Keratinocyte (primary cell): ENCODE measurements at regions not wholly inside any gene's neighbourhood (a gene's known extent, or its start where the extent isn't known, plus 50 kb on each side); places are given as distances from the start of the nearest gene placed in this dataset.

Experiments
- CTCF ChIP-seq, 3 experiments: IDR thresholded peaks in 1 of 3; conservative IDR thresholded peaks in 1 of 3; optimal IDR thresholded peaks in 1 of 3; 2 replicates in 2 of 3; 3 replicates in 1 of 3; pipeline versions ENCODE3 to v1.5.1; 2011; ENCODE audit warnings: low read length in 3 of 3, mild to moderate bottlenecking in 3 of 3, moderate library complexity in 2 of 3, control low read depth in 1 of 3, inconsistent platforms in 1 of 3; ENCODE audit not compliant: insufficient read depth in 2 of 3; ENCODE audit errors: extremely low read depth in 1 of 3
- EZH2 ChIP-seq: IDR thresholded peaks from one replicate; pipeline ENCODE4 v1.6.1; 2012; ENCODE audit warnings: inconsistent platforms, mild to moderate bottlenecking, low read length, moderate library complexity

- TF ChIP-seq CTCF (optimal IDR thresholded peaks at IDR 0.05 in 1 of 3, IDR thresholded peaks at IDR 0.05 in 1 of 3, conservative IDR thresholded peaks at IDR 0.05 in 1 of 3; ENCODE audit: extremely low read depth in 1 of 3, insufficient read depth in 2 of 3, low read length in 3 of 3) (no peak), EZH2 (no peak)
Observed at GRCh38 chr20:48090314-48090713, 305.0 kb upstream of the SULF2 start.
